OCI-LY7 (cell line): ENCODE measurements at regions not wholly inside any gene's neighbourhood (a gene's known extent, or its start where the extent isn't known, plus 50 kb on each side); places are given as distances from the start of the nearest gene placed in this dataset.

Experiments used
- BruUV-seq: library from RNA; stranded (reverse); fragments of 400-500 nt; replicated peaks from 2 replicates; lab custom pipeline; 2021; lab: Mats Ljungman, UMichigan
- CTCF ChIA-PET: fragments of 300-600 bp; sonication (Branson Sonifier 250); formaldehyde crosslinking; loops from one replicate; lab custom pipeline; 2022; ENCODE audit warnings: antibody characterized with exemption; ENCODE audit not compliant: unreplicated experiment; lab: Charles Lee
- POLR2A ChIA-PET: fragments of 300-600 bp; sonication (Branson Sonifier 250); formaldehyde crosslinking; loops from one replicate; lab custom pipeline; 2022; ENCODE audit warnings: antibody characterized with exemption; lab: Charles Lee
- DNase-seq: peaks from one replicate; pipeline ENCODE4 v3.0.0-alpha.2; 2015; ENCODE audit warnings: low spot score
- H2AFZ ChIP-seq: fragments of 200-600 bp; sonication (generic), shearing (Covaris generic); 2 replicates; pipeline ENCODE4 v1.6.1; 2014; ENCODE audit warnings: mild to moderate bottlenecking, antibody characterized with exemption, low read length, moderate library complexity
- H3K27ac ChIP-seq: fragments of 200-600 bp; sonication (generic); 2 replicates; pipeline ENCODE4 v1.5.1; 2014; ENCODE audit warnings: mixed run types, low read depth, mild to moderate bottlenecking, moderate library complexity, low read length, inconsistent platforms; ENCODE audit not compliant: poor library complexity, severe bottlenecking
- H3K36me3 ChIP-seq: fragments of 200-600 bp; sonication (generic); 2 replicates; pipeline ENCODE4 v1.6.1; 2014; ENCODE audit warnings: mild to moderate bottlenecking, antibody characterized with exemption, low read length, moderate library complexity, mixed read lengths; ENCODE audit not compliant: insufficient read depth
- H3K4me1 ChIP-seq: fragments of 200-600 bp; sonication (generic); 2 replicates; pipeline ENCODE4 v1.5.1; 2014; ENCODE audit warnings: mild to moderate bottlenecking, low read length; ENCODE audit not compliant: insufficient read depth, poor library complexity, severe bottlenecking
- H3K4me2 ChIP-seq: fragments of 200-600 bp; sonication (generic); 2 replicates; pipeline ENCODE4 v1.6.1; 2014; ENCODE audit warnings: mild to moderate bottlenecking, low read length
- H3K4me3 ChIP-seq: fragments of 200-600 bp; sonication (generic); 2 replicates; pipeline ENCODE4 v1.5.1; 2014; ENCODE audit warnings: mild to moderate bottlenecking, low read depth, low read length; ENCODE audit not compliant: poor library complexity, severe bottlenecking
- H3K79me2 ChIP-seq: fragments of 200-600 bp; sonication (generic); 2 replicates; pipeline ENCODE4 v1.6.1; 2016; ENCODE audit warnings: low read depth, mild to moderate bottlenecking, low read length, moderate library complexity, mixed read lengths; ENCODE audit not compliant: insufficient read depth
- H3K9me2 ChIP-seq: fragments of 200-600 bp; sonication (generic); 2 replicates; pipeline ENCODE4 v1.6.1; 2016; ENCODE audit warnings: mild to moderate bottlenecking, low read length, mixed read lengths; ENCODE audit not compliant: insufficient read depth
- H3K9me3 ChIP-seq: fragments of 200-600 bp; sonication (generic); 2 replicates; pipeline ENCODE4 v1.6.1; 2014; ENCODE audit warnings: mild to moderate bottlenecking, mixed run types, low read length, mixed read lengths
- H4K20me1 ChIP-seq: fragments of 200-600 bp; sonication (generic); 2 replicates; pipeline ENCODE4 v1.6.1; 2014; ENCODE audit warnings: mild to moderate bottlenecking, antibody characterized with exemption, low read length, moderate library complexity, mixed read lengths; ENCODE audit not compliant: insufficient read depth
- CTCF ChIP-seq: fragments of 200-600 bp; sonication (generic); conservative IDR thresholded peaks from 2 replicates; pipeline ENCODE4 v1.5.1; 2014; ENCODE audit warnings: mild to moderate bottlenecking, antibody characterized with exemption, low read length, moderate library complexity, mixed read lengths
- EZH2phosphoT487 ChIP-seq: fragments of 200-600 bp; sonication (generic); IDR thresholded peaks from 2 replicates; pipeline ENCODE4 v1.6.1; 2018; ENCODE audit warnings: low read depth, borderline replicate concordance, mild to moderate bottlenecking, mixed run types, antibody characterized with exemption, low read length, moderate library complexity, mixed read lengths
- intact Hi-C: fragments of 100-400 bp; cut with micrococcal nuclease; formaldehyde crosslinking; loops from one replicate; pipeline ENCODE4 v1.10.0; 2022; ENCODE audit not compliant: unreplicated experiment

GRCh38 chr5:145408048-145408341, 427.1 kb downstream of the PRELID2 start:
- no TSS peak for BruUV-seq
- CTCF ChIA-PET = no interaction called here
- intact Hi-C loops = no loop called here
- DNase-seq = no peak
- Histone ChIP-seq H3K79me2 (no peaks in the 10 kb centered on the region), H3K9me2 (no peaks in the 10 kb centered on the region), H3K36me3 (no peaks in the 10 kb centered on the region), H3K4me1 (no peaks in the 10 kb centered on the region), H3K4me2 (no peak overlapping the region), H3K9me3 (no peaks in the 10 kb centered on the region), H3K27ac (no peak overlapping the region), H3K4me3 (no peak overlapping the region), H4K20me1 (no peaks in the 10 kb centered on the region), H2AFZ (no peak overlapping the region)
- POLR2A ChIA-PET = no interaction called here
- TF ChIP-seq EZH2phosphoT487 = no peak
- TF ChIP-seq CTCF = no peak

GRCh38 chr5:145407300-145408047, 427.7 kb downstream of the PRELID2 start:
- no TSS peak for BruUV-seq
- Histone ChIP-seq H3K4me1 (no peaks in the 10 kb centered on the region), H3K4me3 (no peak overlapping the region), H4K20me1 (no peaks in the 10 kb centered on the region), H2AFZ (no peak overlapping the region), H3K9me2 (no peaks in the 10 kb centered on the region), H3K4me2 (no peak overlapping the region), H3K79me2 (no peaks in the 10 kb centered on the region), H3K27ac (no peak overlapping the region), H3K9me3 (no peaks in the 10 kb centered on the region), H3K36me3 (no peaks in the 10 kb centered on the region)
- ChIA-PET CTCF (no interaction called here), POLR2A (no interaction called here)
- intact Hi-C loops = no loop called here
- no peak for DNase-seq
- TF ChIP-seq CTCF (no peak), EZH2phosphoT487 (no peak)

- Histone ChIP-seq H3K4me2 (no peak overlapping the region), H3K36me3 (no peaks in the 10 kb centered on the region), H3K79me2 (no peaks in the 10 kb centered on the region), H3K9me2 (no peaks in the 10 kb centered on the region), H3K9me3 (no peaks in the 10 kb centered on the region), H3K4me1 (no peaks in the 10 kb centered on the region), H3K4me3 (no peak overlapping the region), H3K27ac (no peak overlapping the region), H4K20me1 (no peaks in the 10 kb centered on the region), H2AFZ (no peak overlapping the region)
- no peak for DNase-seq
- intact Hi-C loops = no loop called here
- POLR2A ChIA-PET = no interaction called here
- TF ChIP-seq CTCF (no peak), EZH2phosphoT487 (no peak)
- CTCF ChIA-PET = no interaction called here
- no TSS peak for BruUV-seq
These were observed 431.1 kb downstream of the PRELID2 start for GRCh38 chr5:145403992-145404391.
